Glutamatergic neuron (in vitro differentiated cells): ENCODE measurements at regions not wholly inside any gene's neighbourhood (a gene's known extent, or its start where the extent isn't known, plus 50 kb on each side); places are given as distances from the start of the nearest gene placed in this dataset.

Source experiments
- DNase-seq: peaks from one replicate; pipeline ENCODE4 v3.0.0; 2022
- H3K27ac Mint-ChIP-seq: one replicate; pipeline ENCODE4 v1.8.0; 2020; ENCODE audit warnings: mild to moderate bottlenecking, mixed read lengths, inconsistent platforms; ENCODE audit not compliant: unreplicated experiment
- H3K27me3 Mint-ChIP-seq: one replicate; pipeline ENCODE4 v1.8.0; 2020; ENCODE audit warnings: mild to moderate bottlenecking, moderate library complexity, mixed read lengths, inconsistent platforms; ENCODE audit not compliant: unreplicated experiment
- H3K36me3 Mint-ChIP-seq: one replicate; pipeline ENCODE4 v1.8.0; 2020; ENCODE audit warnings: mild to moderate bottlenecking, mixed read lengths, inconsistent platforms; ENCODE audit not compliant: unreplicated experiment
- H3K4me1 Mint-ChIP-seq: one replicate; pipeline ENCODE4 v1.8.0; 2020; ENCODE audit warnings: mild to moderate bottlenecking, low read depth, mixed read lengths, inconsistent platforms; ENCODE audit not compliant: unreplicated experiment
- H3K4me3 Mint-ChIP-seq: one replicate; pipeline ENCODE4 v1.8.0; 2020; ENCODE audit warnings: mild to moderate bottlenecking, mixed read lengths, inconsistent platforms; ENCODE audit not compliant: unreplicated experiment
- H3K9me3 Mint-ChIP-seq: one replicate; pipeline ENCODE4 v1.8.0; 2020; ENCODE audit warnings: mild to moderate bottlenecking, moderate library complexity, mixed read lengths, inconsistent platforms; ENCODE audit not compliant: unreplicated experiment
- CTCF ChIP-seq: fragments of 200-600 bp; sonication (generic); IDR thresholded peaks from one replicate; pipeline ENCODE4 v1.5.0; 2021; ENCODE audit not compliant: partially characterized antibody, unreplicated experiment

- TF ChIP-seq CTCF, result no peak
- H3K4me3 Mint-ChIP-seq, result no peak overlapping the region
- peaks cover 13% of the 10 kb centered on the region for H3K27me3 Mint-ChIP-seq
- peaks cover 18% of the 10 kb centered on the region for H3K9me3 Mint-ChIP-seq
- H3K36me3 Mint-ChIP-seq, result peaks cover 7% of the 10 kb centered on the region
- H3K4me1 Mint-ChIP-seq, result peaks cover 35% of the 10 kb centered on the region
- DNase-seq, result no peak
- H3K27ac Mint-ChIP-seq, result no peak overlapping the region
Measured at GRCh38 chr14:93859957-93860356, 67.2 kb upstream of the FAM181A start.

- H3K36me3 Mint-ChIP-seq, result peaks cover 3% of the 10 kb centered on the region
- no peak for DNase-seq
- peaks cover 16% of the 10 kb centered on the region for H3K9me3 Mint-ChIP-seq
- no peak overlapping the region for H3K27ac Mint-ChIP-seq
- H3K27me3 Mint-ChIP-seq, result peaks cover 13% of the 10 kb centered on the region
- no peak for TF ChIP-seq CTCF
- H3K4me3 Mint-ChIP-seq, result no peak overlapping the region
- H3K4me1 Mint-ChIP-seq, result peaks cover 35% of the 10 kb centered on the region
Measured at GRCh38 chr14:93858896-93859295, 68.2 kb upstream of the FAM181A start.

GRCh38 chr14:93857500-93858283, 69.4 kb upstream of the PRIMA1 start:
- TF ChIP-seq CTCF, result no peak
- Mint-ChIP-seq H3K36me3 (no peaks in the 10 kb centered on the region), H3K4me3 (peak overlapping the region; percentile 74), H3K27me3 (peaks cover 15% of the 10 kb centered on the region), H3K4me1 (peaks cover 35% of the 10 kb centered on the region), H3K9me3 (peaks cover 16% of the 10 kb centered on the region), H3K27ac (peak overlapping the region; percentile 81)
- DNase-seq, result peak; percentile 22

- Mint-ChIP-seq H3K27ac (peak overlapping the region; percentile 81), H3K9me3 (peaks cover 15% of the 10 kb centered on the region), H3K27me3 (peaks cover 15% of the 10 kb centered on the region), H3K4me1 (peaks cover 34% of the 10 kb centered on the region), H3K36me3 (no peaks in the 10 kb centered on the region), H3K4me3 (peak overlapping the region; percentile 74)
- no peak for TF ChIP-seq CTCF
- no peak for DNase-seq
Measured at GRCh38 chr14:93857081-93857480, 68.8 kb upstream of the PRIMA1 start.

GRCh38 chr14:93855737-93856136, 67.5 kb upstream of the PRIMA1 start:
- Mint-ChIP-seq H3K4me1 (peaks cover 32% of the 10 kb centered on the region), H3K27ac (peak overlapping the region; percentile 7), H3K36me3 (no peaks in the 10 kb centered on the region), H3K4me3 (peak overlapping the region; percentile 61), H3K9me3 (peaks cover 14% of the 10 kb centered on the region), H3K27me3 (peaks cover 12% of the 10 kb centered on the region)
- DNase-seq, result no peak
- no peak for TF ChIP-seq CTCF
